OCI-LY7 (cell line): ENCODE measurements at regions not wholly inside any gene's neighbourhood (a gene's known extent, or its start where the extent isn't known, plus 50 kb on each side); places are given as distances from the start of the nearest gene placed in this dataset.

Experiments
- BruUV-seq: library from RNA; stranded (reverse); fragments of 400-500 nt; replicated peaks from 2 replicates; lab custom pipeline; 2021; lab: Mats Ljungman, UMichigan
- CTCF ChIA-PET: fragments of 300-600 bp; sonication (Branson Sonifier 250); formaldehyde crosslinking; loops from one replicate; lab custom pipeline; 2022; ENCODE audit warnings: antibody characterized with exemption; ENCODE audit not compliant: unreplicated experiment; lab: Charles Lee
- POLR2A ChIA-PET: fragments of 300-600 bp; sonication (Branson Sonifier 250); formaldehyde crosslinking; loops from one replicate; lab custom pipeline; 2022; ENCODE audit warnings: antibody characterized with exemption; lab: Charles Lee
- DNase-seq: peaks from one replicate; pipeline ENCODE4 v3.0.0-alpha.2; 2015; ENCODE audit warnings: low spot score
- H2AFZ ChIP-seq: fragments of 200-600 bp; sonication (generic), shearing (Covaris generic); 2 replicates; pipeline ENCODE4 v1.6.1; 2014; ENCODE audit warnings: mild to moderate bottlenecking, antibody characterized with exemption, low read length, moderate library complexity
- H3K27ac ChIP-seq: fragments of 200-600 bp; sonication (generic); 2 replicates; pipeline ENCODE4 v1.5.1; 2014; ENCODE audit warnings: mixed run types, low read depth, mild to moderate bottlenecking, moderate library complexity, low read length, inconsistent platforms; ENCODE audit not compliant: poor library complexity, severe bottlenecking
- H3K36me3 ChIP-seq: fragments of 200-600 bp; sonication (generic); 2 replicates; pipeline ENCODE4 v1.6.1; 2014; ENCODE audit warnings: mild to moderate bottlenecking, antibody characterized with exemption, low read length, moderate library complexity, mixed read lengths; ENCODE audit not compliant: insufficient read depth
- H3K4me1 ChIP-seq: fragments of 200-600 bp; sonication (generic); 2 replicates; pipeline ENCODE4 v1.5.1; 2014; ENCODE audit warnings: mild to moderate bottlenecking, low read length; ENCODE audit not compliant: insufficient read depth, poor library complexity, severe bottlenecking
- H3K4me2 ChIP-seq: fragments of 200-600 bp; sonication (generic); 2 replicates; pipeline ENCODE4 v1.6.1; 2014; ENCODE audit warnings: mild to moderate bottlenecking, low read length
- H3K4me3 ChIP-seq: fragments of 200-600 bp; sonication (generic); 2 replicates; pipeline ENCODE4 v1.5.1; 2014; ENCODE audit warnings: mild to moderate bottlenecking, low read depth, low read length; ENCODE audit not compliant: poor library complexity, severe bottlenecking
- H3K79me2 ChIP-seq: fragments of 200-600 bp; sonication (generic); 2 replicates; pipeline ENCODE4 v1.6.1; 2016; ENCODE audit warnings: low read depth, mild to moderate bottlenecking, low read length, moderate library complexity, mixed read lengths; ENCODE audit not compliant: insufficient read depth
- H3K9me2 ChIP-seq: fragments of 200-600 bp; sonication (generic); 2 replicates; pipeline ENCODE4 v1.6.1; 2016; ENCODE audit warnings: mild to moderate bottlenecking, low read length, mixed read lengths; ENCODE audit not compliant: insufficient read depth
- H3K9me3 ChIP-seq: fragments of 200-600 bp; sonication (generic); 2 replicates; pipeline ENCODE4 v1.6.1; 2014; ENCODE audit warnings: mild to moderate bottlenecking, mixed run types, low read length, mixed read lengths
- H4K20me1 ChIP-seq: fragments of 200-600 bp; sonication (generic); 2 replicates; pipeline ENCODE4 v1.6.1; 2014; ENCODE audit warnings: mild to moderate bottlenecking, antibody characterized with exemption, low read length, moderate library complexity, mixed read lengths; ENCODE audit not compliant: insufficient read depth
- CTCF ChIP-seq: fragments of 200-600 bp; sonication (generic); conservative IDR thresholded peaks from 2 replicates; pipeline ENCODE4 v1.5.1; 2014; ENCODE audit warnings: mild to moderate bottlenecking, antibody characterized with exemption, low read length, moderate library complexity, mixed read lengths
- EZH2phosphoT487 ChIP-seq: fragments of 200-600 bp; sonication (generic); IDR thresholded peaks from 2 replicates; pipeline ENCODE4 v1.6.1; 2018; ENCODE audit warnings: low read depth, borderline replicate concordance, mild to moderate bottlenecking, mixed run types, antibody characterized with exemption, low read length, moderate library complexity, mixed read lengths
- intact Hi-C: fragments of 100-400 bp; cut with micrococcal nuclease; formaldehyde crosslinking; loops from one replicate; pipeline ENCODE4 v1.10.0; 2022; ENCODE audit not compliant: unreplicated experiment

DNA sequence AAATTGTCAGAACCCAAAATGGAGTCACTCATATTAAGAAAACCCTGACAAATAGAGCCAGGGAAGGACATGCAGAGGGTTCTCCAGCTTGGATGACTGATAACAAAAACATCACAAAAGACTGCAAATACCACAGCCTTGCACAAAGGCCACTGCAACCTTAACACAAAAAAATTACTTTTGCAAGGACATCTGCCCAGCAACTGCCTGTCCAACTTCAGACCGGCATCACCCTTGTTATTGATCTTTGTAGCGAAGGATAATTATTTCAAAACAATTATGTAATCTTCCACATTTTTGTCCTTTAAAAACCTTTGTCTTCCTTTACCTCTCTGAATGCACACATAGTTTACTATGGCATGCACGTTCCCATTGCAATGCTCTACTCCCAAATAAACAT, 100.6 kb upstream of the TBX3 start:
- no peaks in the 10 kb centered on the region for H3K9me3 ChIP-seq
- no peak overlapping the region for H3K4me2 ChIP-seq
- no peaks in the 10 kb centered on the region for H4K20me1 ChIP-seq
- POLR2A ChIA-PET: interaction anchor here (0.7 kb wide), 1 partner anchor 48 kb away, joined by 3 read pairs; no protein-coding TSS in a partner anchor
- no TSS peak for BruUV-seq
- TF ChIP-seq EZH2phosphoT487 (no peak), CTCF (no peak)
- H3K36me3 ChIP-seq: no peaks in the 10 kb centered on the region
- CTCF ChIA-PET: no interaction called here
- no peak overlapping the region for H3K27ac ChIP-seq
- no peak overlapping the region for H2AFZ ChIP-seq
- H3K9me2 ChIP-seq: no peaks in the 10 kb centered on the region
- intact Hi-C loops: no loop called here
- H3K79me2 ChIP-seq: no peaks in the 10 kb centered on the region
- no peak overlapping the region for H3K4me3 ChIP-seq
- no peaks in the 10 kb centered on the region for H3K4me1 ChIP-seq
- DNase-seq: no peak

DNA sequence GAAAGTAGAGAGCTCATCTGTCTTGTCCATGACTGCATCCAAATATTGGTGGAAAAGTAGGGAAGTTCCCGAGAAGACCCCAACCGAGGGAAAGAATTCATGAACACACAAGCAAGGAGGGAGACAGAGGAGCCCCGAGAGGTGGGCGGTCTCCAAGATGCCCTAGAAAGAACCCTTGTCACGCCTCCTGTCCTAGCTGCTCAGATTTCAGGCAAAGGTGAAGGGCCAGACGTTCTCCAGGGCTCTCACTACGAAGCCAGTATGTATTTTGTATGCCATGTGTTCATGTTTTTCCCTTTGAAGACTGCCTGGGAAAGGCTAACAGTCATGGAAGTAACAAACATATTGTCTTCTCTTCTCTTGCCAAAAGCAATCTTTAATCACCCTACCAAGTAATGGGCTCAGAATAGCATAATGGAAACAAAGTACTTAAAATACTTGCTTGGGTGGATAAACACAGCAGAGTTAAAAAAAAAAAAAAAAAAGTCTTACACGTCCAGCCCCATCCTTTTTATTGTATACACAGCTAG, 99.2 kb upstream of the TBX3 start:
- no TSS peak for BruUV-seq
- no peak for TF ChIP-seq CTCF
- no peak for TF ChIP-seq EZH2phosphoT487

DNA sequence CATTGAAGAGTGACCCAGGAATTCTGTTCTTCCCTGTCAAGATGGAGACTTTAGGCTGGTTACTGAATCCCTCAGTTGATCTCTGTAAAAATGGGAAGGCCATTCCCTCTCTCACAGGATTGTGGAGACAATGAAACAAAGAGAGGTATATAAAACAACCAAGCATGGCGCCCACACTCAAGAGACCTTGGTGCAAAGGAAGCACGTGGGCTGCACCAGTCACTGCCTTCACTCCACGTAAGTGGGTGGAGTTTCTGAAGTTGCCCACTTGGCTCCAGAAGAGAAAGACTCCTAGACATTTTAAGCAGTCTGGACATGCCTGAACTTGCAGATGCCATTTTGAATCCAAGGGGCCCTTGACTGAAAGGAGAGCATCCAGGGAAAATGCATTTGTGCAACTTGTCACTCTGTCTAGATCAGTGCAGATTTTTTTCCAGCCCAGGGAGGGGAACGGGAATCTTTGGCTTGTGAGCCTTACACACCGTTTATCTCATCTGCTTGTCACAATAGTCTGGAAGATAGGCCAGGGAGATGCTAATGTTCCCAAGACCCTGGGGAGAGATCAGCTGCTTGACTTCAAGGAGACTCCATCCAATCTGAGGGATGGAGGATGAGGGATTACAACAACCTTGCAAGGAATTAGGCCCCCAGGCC, 96.9 kb upstream of the TBX3 start:
- DNase-seq: no peak
- intact Hi-C loops: no loop called here
- TF ChIP-seq CTCF: no peak
- TF ChIP-seq EZH2phosphoT487: no peak
- Histone ChIP-seq H3K9me3 (no peaks in the 10 kb centered on the region), H2AFZ (no peak overlapping the region), H3K36me3 (no peaks in the 10 kb centered on the region), H3K79me2 (no peaks in the 10 kb centered on the region), H3K4me2 (no peak overlapping the region), H3K4me3 (no peak overlapping the region), H4K20me1 (no peaks in the 10 kb centered on the region), H3K9me2 (no peaks in the 10 kb centered on the region), H3K4me1 (no peaks in the 10 kb centered on the region), H3K27ac (no peak overlapping the region)
- no TSS peak for BruUV-seq
- ChIA-PET CTCF (no interaction called here), POLR2A (no interaction called here)

More for the DNA sequence above, 99.2 kb upstream of the TBX3 start:
- ChIA-PET CTCF (no interaction called here), POLR2A (interaction anchor here (0.7 kb wide), 2 partner anchors 235 to 1308 kb away, joined by 3 to 5 read pairs; no protein-coding TSS in a partner anchor)
- H3K4me3 ChIP-seq: no peak overlapping the region
- no peaks in the 10 kb centered on the region for H3K79me2 ChIP-seq
- no peaks in the 10 kb centered on the region for H4K20me1 ChIP-seq
- H3K36me3 ChIP-seq: no peaks in the 10 kb centered on the region
- H3K9me3 ChIP-seq: no peaks in the 10 kb centered on the region
- H2AFZ ChIP-seq: no peak overlapping the region
- no peak overlapping the region for H3K27ac ChIP-seq
- no peak overlapping the region for H3K4me2 ChIP-seq
- no peak for DNase-seq
- no peaks in the 10 kb centered on the region for H3K4me1 ChIP-seq
- intact Hi-C loops: no loop called here
- no peaks in the 10 kb centered on the region for H3K9me2 ChIP-seq
